ENCODE measurements at regions not wholly inside any gene's neighbourhood (a gene's known extent, or its start where the extent isn't known, plus 50 kb on each side); places are given as distances from the start of the nearest gene placed in this dataset.

DNA sequence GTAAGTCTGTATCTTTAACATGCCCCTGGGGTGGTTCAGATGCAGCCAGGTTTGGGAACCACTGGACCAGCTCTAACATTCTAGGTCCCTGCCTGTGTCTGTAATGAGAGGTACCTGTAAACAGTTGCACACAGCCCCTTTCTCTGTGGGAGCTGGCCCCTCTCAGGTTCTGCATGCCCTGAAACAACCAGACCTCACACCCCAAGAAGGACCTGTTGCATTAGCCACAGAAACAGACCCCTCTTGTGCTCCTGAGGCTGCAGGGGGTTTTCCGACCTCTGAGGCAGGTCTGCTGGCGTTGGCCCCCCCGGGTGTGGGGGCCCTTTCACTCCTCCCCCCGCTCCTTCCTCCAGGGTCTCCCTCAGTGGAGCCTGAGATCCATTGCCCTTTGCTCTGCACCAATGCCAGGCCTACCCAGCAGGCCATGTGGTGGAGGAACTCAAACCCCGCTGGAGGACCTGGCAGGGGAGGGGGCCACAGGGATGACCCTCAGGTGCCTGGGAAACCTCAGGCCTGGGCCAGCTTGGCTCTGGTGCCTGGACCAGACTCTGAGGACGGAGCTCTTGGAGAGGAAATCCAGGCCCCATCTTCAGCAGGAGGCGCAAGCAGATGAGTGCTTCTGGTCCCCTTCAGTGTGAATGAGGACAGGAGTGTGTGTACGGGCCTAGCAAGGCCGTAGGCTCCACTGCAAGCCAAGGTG lies 61.4 kb upstream of the PJA1 start:
- DNase-seq (ENCODE audit: low read depth, low spot score), result no peak
- POLR2A ChIA-PET, result no interaction called here
- TF ChIP-seq, protein P1, sequence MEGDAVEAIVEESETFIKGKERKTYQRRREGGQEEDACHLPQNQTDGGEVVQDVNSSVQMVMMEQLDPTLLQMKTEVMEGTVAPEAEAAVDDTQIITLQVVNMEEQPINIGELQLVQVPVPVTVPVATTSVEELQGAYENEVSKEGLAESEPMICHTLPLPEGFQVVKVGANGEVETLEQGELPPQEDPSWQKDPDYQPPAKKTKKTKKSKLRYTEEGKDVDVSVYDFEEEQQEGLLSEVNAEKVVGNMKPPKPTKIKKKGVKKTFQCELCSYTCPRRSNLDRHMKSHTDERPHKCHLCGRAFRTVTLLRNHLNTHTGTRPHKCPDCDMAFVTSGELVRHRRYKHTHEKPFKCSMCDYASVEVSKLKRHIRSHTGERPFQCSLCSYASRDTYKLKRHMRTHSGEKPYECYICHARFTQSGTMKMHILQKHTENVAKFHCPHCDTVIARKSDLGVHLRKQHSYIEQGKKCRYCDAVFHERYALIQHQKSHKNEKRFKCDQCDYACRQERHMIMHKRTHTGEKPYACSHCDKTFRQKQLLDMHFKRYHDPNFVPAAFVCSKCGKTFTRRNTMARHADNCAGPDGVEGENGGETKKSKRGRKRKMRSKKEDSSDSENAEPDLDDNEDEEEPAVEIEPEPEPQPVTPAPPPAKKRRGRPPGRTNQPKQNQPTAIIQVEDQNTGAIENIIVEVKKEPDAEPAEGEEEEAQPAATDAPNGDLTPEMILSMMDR (IDR thresholded peaks at IDR 0.05; ENCODE audit: insufficient read depth, low read length, missing control alignments), result no peak
- CTCF ChIA-PET, result interaction anchor here (0.9 to 4.2 kb wide), 2 partner anchors 398 to 403 kb away, joined by 3 to 31 read pairs; partner anchors contain the start of gene EFNB1
- H3K4me3 ChIP-seq (ENCODE audit: low read depth, low read length), result no peak overlapping the region

DNA sequence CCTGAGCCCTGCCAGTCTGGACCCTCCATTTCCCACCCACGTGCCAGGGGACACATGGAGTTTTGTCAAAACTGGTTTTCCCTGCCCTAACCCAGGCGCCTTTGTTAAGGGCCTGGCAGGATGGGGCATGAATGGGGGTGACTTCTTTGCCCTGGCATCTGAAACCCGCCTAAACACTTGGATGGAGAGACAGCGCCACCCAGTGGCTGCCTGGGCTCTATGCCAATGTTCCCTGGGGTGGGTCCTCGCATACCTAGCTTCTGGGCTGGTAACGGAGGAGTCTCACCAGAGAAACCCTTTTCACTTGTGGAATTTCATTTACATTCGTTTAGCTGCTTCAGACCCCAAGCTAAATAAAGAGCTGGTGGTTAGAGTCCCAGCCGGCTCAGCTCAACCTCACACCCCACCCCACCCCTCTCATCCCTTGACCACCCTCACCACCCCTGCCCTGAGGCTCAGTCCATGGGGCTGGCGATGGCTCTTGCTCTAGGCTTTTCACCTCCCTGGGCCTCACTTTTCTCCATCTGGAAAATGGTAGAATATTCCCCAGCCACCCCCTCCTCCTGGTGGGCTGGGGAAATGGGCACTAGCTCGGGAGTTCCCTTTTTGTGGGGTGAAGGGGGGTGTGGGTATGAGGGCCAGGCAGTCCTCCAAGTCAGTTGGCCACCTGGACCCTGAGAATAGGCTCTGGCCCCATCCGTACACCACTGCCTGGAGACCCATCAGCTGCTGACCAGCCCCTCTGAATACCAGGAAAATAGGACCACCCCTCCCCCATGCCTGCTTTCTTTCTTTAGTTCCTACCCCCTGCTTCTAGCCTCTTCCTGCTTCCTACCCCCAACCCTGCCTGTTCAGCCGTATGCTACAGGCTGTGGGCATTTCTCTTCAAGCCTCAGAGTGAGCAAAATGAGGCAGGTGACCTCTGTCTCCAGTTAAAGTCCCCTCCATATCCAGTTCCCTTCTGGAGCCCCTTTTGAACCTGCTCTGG lies 57.1 kb upstream of the PJA1 start:
- no peak overlapping the region for H3K4me3 ChIP-seq (ENCODE audit: low read depth, low read length)
- TF ChIP-seq, protein P1 (IDR thresholded peaks at IDR 0.05; ENCODE audit: insufficient read depth, low read length, missing control alignments), result peak; percentile 79
- ChIA-PET CTCF (interaction anchor here (0.6 to 14.3 kb wide), 32 partner anchors 8 to 489 kb away, joined by 3 to 281 read pairs (median 4); partner anchors contain the start of genes EFNB1 and PJA1), POLR2A (interaction anchor here (1.7 kb wide), 1 partner anchor 394 kb away, joined by 12 read pairs; the partner anchor contains the start of gene EFNB1)
- DNase-seq (ENCODE audit: low read depth, low spot score), result no peak

- CTCF ChIA-PET, result interaction anchor here (0.8 to 14.3 kb wide), 24 partner anchors 9 to 489 kb away, joined by 3 to 281 read pairs (median 4); partner anchors contain the start of gene EFNB1
- TF ChIP-seq, protein P1 (IDR thresholded peaks at IDR 0.05; ENCODE audit: insufficient read depth, low read length, missing control alignments), result no peak
- no peak for DNase-seq (ENCODE audit: low read depth, low spot score)
- POLR2A ChIA-PET, result interaction anchor here (1.7 kb wide), 1 partner anchor 393 kb away, joined by 12 read pairs; the partner anchor contains the start of gene EFNB1
- no peak overlapping the region for H3K4me3 ChIP-seq (ENCODE audit: low read depth, low read length)
Measured at GRCh38 chrX:69221239-69222102, 56.2 kb upstream of the PJA1 start.

DNA sequence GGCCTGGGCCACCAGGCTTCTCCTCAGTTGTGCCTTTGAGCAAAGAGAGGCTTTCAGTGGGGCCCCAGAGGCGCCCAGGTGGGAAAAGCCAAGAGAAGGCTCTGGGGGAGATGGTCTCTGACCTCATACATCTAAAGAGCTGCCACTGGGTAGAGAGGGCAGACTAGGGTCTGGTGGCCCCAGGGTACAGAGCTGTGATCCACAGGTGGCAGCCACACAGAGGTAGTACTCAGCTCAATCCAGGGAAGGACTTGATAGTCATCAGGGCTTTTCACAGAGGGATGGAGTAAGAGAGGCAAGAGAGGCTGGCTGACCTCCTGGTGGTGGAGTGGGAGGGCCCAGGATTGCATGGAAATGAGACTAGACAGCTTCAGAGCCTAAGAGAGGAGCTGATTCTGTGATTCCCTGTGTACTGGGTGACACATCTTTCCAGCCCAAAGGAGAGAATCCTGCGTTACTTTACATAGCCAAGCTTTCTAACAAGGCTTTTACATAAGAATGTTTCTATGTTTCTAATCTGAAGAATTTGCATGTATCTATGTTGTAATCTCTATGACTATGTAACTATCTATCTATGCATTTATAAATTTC lies 53.2 kb upstream of the PJA1 start:
- H3K4me3 ChIP-seq (ENCODE audit: low read depth, low read length), result no peak overlapping the region
- ChIA-PET POLR2A (no interaction called here), CTCF (interaction anchor here (0.8 to 14.3 kb wide), 4 partner anchors 12 to 391 kb away, joined by 3 to 281 read pairs (median 3); partner anchors contain the start of gene EFNB1)
- no peak for DNase-seq (ENCODE audit: low read depth, low spot score)
- TF ChIP-seq, protein P1 (IDR thresholded peaks at IDR 0.05; ENCODE audit: insufficient read depth, low read length, missing control alignments), result no peak

- POLR2A ChIA-PET, result no interaction called here
- DNase-seq (ENCODE audit: low read depth, low spot score), result no peak
- H3K4me3 ChIP-seq (ENCODE audit: low read depth, low read length), result no peak overlapping the region
- TF ChIP-seq, protein P1 (IDR thresholded peaks at IDR 0.05; ENCODE audit: insufficient read depth, low read length, missing control alignments), result no peak
- CTCF ChIA-PET, result interaction anchor here (1.5 to 14.3 kb wide), 2 partner anchors 57 to 390 kb away, joined by 3 to 281 read pairs; partner anchors contain the start of gene EFNB1
Measured at GRCh38 chrX:69216911-69217310, 51.7 kb upstream of the PJA1 start.
